Neural progenitor cell (in vitro differentiated cells): ENCODE measurements at regions not wholly inside any gene's neighbourhood (a gene's known extent, or its start where the extent isn't known, plus 50 kb on each side); places are given as distances from the start of the nearest gene placed in this dataset.

Experiments used
- DNase-seq: peaks from one replicate; pipeline ENCODE4 v3.0.0-alpha.2; 2016; ENCODE audit warnings: low spot score
- H2AFZ ChIP-seq: fragments of 200-600 bp; sonication (generic); replicated peaks from 2 replicates; pipeline ENCODE4 v1.6.1; 2016; ENCODE audit warnings: antibody characterized with exemption
- H3F3A ChIP-seq: fragments of 200-600 bp; sonication (generic); 2 replicates; pipeline ENCODE4 v1.6.1; 2016; ENCODE audit warnings: antibody characterized with exemption, low read depth
- H3K27ac ChIP-seq: fragments of 200-600 bp; sonication (generic); 2 replicates; pipeline ENCODE4 v1.5.1; 2016; ENCODE audit warnings: mild to moderate bottlenecking
- H3K27me3 ChIP-seq: fragments of 200-600 bp; sonication (generic); 2 replicates; pipeline ENCODE4 v1.6.1; 2016; ENCODE audit warnings: mild to moderate bottlenecking, moderate library complexity
- H3K36me3 ChIP-seq: fragments of 200-600 bp; sonication (generic); 2 replicates; pipeline ENCODE4 v1.5.1; 2016
- H3K4me1 ChIP-seq: fragments of 200-600 bp; sonication (generic); 2 replicates; pipeline ENCODE4 v1.6.1; 2016; ENCODE audit warnings: mixed run types
- H3K4me2 ChIP-seq: fragments of 200-600 bp; sonication (generic); 2 replicates; pipeline ENCODE4 v1.6.1; 2016
- H3K4me3 ChIP-seq: fragments of 200-600 bp; sonication (generic); 2 replicates; pipeline ENCODE4 v1.5.1; 2016
- H3K79me2 ChIP-seq: fragments of 200-600 bp; sonication (generic); 2 replicates; pipeline ENCODE4 v1.6.1; 2016; ENCODE audit warnings: low read depth
- H3K9ac ChIP-seq: fragments of 200-600 bp; sonication (generic); 2 replicates; pipeline ENCODE4 v1.6.1; 2016
- H3K9me3 ChIP-seq: fragments of 200-600 bp; sonication (generic); 2 replicates; pipeline ENCODE4 v1.5.1; 2016; ENCODE audit warnings: low read depth
- H4K20me1 ChIP-seq: fragments of 200-600 bp; sonication (generic); 2 replicates; pipeline ENCODE4 v1.6.1; 2016; ENCODE audit warnings: low read depth
- H3K27ac Mint-ChIP-seq: 3 replicates; pipeline ENCODE4 v1.8.0; 2021; ENCODE audit warnings: mixed read lengths
- H3K27me3 Mint-ChIP-seq: 2 replicates; pipeline ENCODE4 v1.8.0; 2022; ENCODE audit warnings: low read depth, mild to moderate bottlenecking, inconsistent platforms, moderate library complexity, mixed read lengths; ENCODE audit not compliant: insufficient read depth
- H3K36me3 Mint-ChIP-seq: 3 replicates; pipeline ENCODE4 v1.8.0; 2021; ENCODE audit warnings: mixed read lengths
- H3K4me1 Mint-ChIP-seq: 3 replicates; pipeline ENCODE4 v1.8.0; 2021; ENCODE audit warnings: mixed read lengths
- H3K4me3 Mint-ChIP-seq: 3 replicates; pipeline ENCODE4 v1.8.0; 2021; ENCODE audit warnings: mild to moderate bottlenecking, moderate library complexity, mixed read lengths
- H3K9me3 Mint-ChIP-seq: 3 replicates; pipeline ENCODE4 v1.8.0; 2020; ENCODE audit warnings: mixed read lengths
- CTCF ChIP-seq: fragments of 200-600 bp; sonication (generic); IDR thresholded peaks from 2 replicates; pipeline ENCODE4 v1.5.1; 2017; ENCODE audit warnings: antibody characterized with exemption, mild to moderate bottlenecking
- EZH2 ChIP-seq: fragments of 200-600 bp; sonication (generic); IDR thresholded peaks from 2 replicates; pipeline ENCODE4 v1.6.1; 2017; ENCODE audit warnings: antibody characterized with exemption, mild to moderate bottlenecking, moderate library complexity
- EZH2phosphoT487 ChIP-seq: fragments of 200-600 bp; sonication (generic); IDR thresholded peaks from 2 replicates; pipeline ENCODE4 v1.6.1; 2017; ENCODE audit warnings: antibody characterized with exemption

- Histone ChIP-seq H3K27ac (no peak overlapping the region), H3K9ac (no peak overlapping the region), H3K9me3 (no peaks in the 10 kb centered on the region), H4K20me1 (peaks cover 34% of the 10 kb centered on the region), H2AFZ (no peak overlapping the region), H3K4me2 (no peak overlapping the region), H3K79me2 (no peaks in the 10 kb centered on the region), H3K4me3 (no peak overlapping the region), H3K36me3 (no peaks in the 10 kb centered on the region), H3K27me3 (peaks cover 16% of the 10 kb centered on the region), H3K4me1 (peaks cover 19% of the 10 kb centered on the region), H3F3A (peaks cover 4% of the 10 kb centered on the region)
- Mint-ChIP-seq H3K36me3 (no peaks in the 10 kb centered on the region), H3K4me1 (peaks cover 36% of the 10 kb centered on the region), H3K27ac (no peak overlapping the region), H3K9me3 (no peaks in the 10 kb centered on the region), H3K4me3 (no peak overlapping the region), H3K27me3 (peaks cover 10% of the 10 kb centered on the region)
- TF ChIP-seq CTCF (no peak), EZH2 (no peak), EZH2phosphoT487 (no peak)
- DNase-seq, result no peak
Measured at GRCh38 chr16:85447693-85448313, 165.3 kb upstream of the GSE1 start.

GRCh38 chr16:85448557-85449190 is 164.4 kb upstream of the GSE1 start:
- Mint-ChIP-seq H3K36me3 (no peaks in the 10 kb centered on the region), H3K4me1 (peaks cover 32% of the 10 kb centered on the region), H3K9me3 (no peaks in the 10 kb centered on the region), H3K27ac (no peak overlapping the region), H3K27me3 (peaks cover 10% of the 10 kb centered on the region), H3K4me3 (no peak overlapping the region)
- Histone ChIP-seq H3K27me3 (peaks cover 16% of the 10 kb centered on the region), H4K20me1 (peaks cover 34% of the 10 kb centered on the region), H3F3A (peaks cover 4% of the 10 kb centered on the region), H3K79me2 (no peaks in the 10 kb centered on the region), H3K4me3 (no peak overlapping the region), H3K27ac (no peak overlapping the region), H3K4me2 (no peak overlapping the region), H2AFZ (no peak overlapping the region), H3K9me3 (no peaks in the 10 kb centered on the region), H3K36me3 (no peaks in the 10 kb centered on the region), H3K9ac (no peak overlapping the region), H3K4me1 (peaks cover 19% of the 10 kb centered on the region)
- TF ChIP-seq EZH2phosphoT487, result no peak
- TF ChIP-seq CTCF, result no peak
- no peak for TF ChIP-seq EZH2
- no peak for DNase-seq

- Histone ChIP-seq H3K79me2 (no peaks in the 10 kb centered on the region), H3K27me3 (peaks cover 15% of the 10 kb centered on the region), H2AFZ (no peak overlapping the region), H3K4me1 (peaks cover 16% of the 10 kb centered on the region), H3K4me3 (no peak overlapping the region), H3K27ac (no peak overlapping the region), H3K9me3 (no peaks in the 10 kb centered on the region), H3K36me3 (no peaks in the 10 kb centered on the region), H3K4me2 (no peak overlapping the region), H3F3A (peaks cover 4% of the 10 kb centered on the region), H3K9ac (no peak overlapping the region), H4K20me1 (peaks cover 29% of the 10 kb centered on the region)
- Mint-ChIP-seq H3K27ac (no peak overlapping the region), H3K4me1 (peaks cover 28% of the 10 kb centered on the region), H3K4me3 (no peak overlapping the region), H3K27me3 (peaks cover 8% of the 10 kb centered on the region), H3K36me3 (no peaks in the 10 kb centered on the region), H3K9me3 (no peaks in the 10 kb centered on the region)
- no peak for DNase-seq
- TF ChIP-seq CTCF (no peak), EZH2phosphoT487 (no peak), EZH2 (no peak)
Measured at GRCh38 chr16:85449191-85449884, 163.8 kb upstream of the GSE1 start.
